WTC11 (cell line): ENCODE measurements at regions not wholly inside any gene's neighbourhood (a gene's known extent, or its start where the extent isn't known, plus 50 kb on each side); places are given as distances from the start of the nearest gene placed in this dataset.

Experiments
- ATAC-seq: fragments of 200-7000 bp; cut with Tn5 transposase; 2 replicates; pipeline ENCODE4 v1.10.0; 2021; ENCODE audit warnings: mild to moderate bottlenecking, moderate library complexity
- CTCF ChIA-PET: fragments of 300-600 bp; sonication (Branson Sonifier 250); formaldehyde crosslinking; loops from one replicate; lab custom pipeline; 2021; ENCODE audit warnings: antibody characterized with exemption; lab: Charles Lee
- POLR2A ChIA-PET: fragments of 350-600 bp; sonication (Branson Sonifier 250); formaldehyde crosslinking; loops from one replicate; lab custom pipeline; 2021; ENCODE audit warnings: antibody characterized with exemption; lab: Charles Lee
- DNase-seq: peaks from one replicate; pipeline ENCODE4 v3.0.0; 2021; ENCODE audit warnings: low spot score
- H3K27ac Mint-ChIP-seq: 2 replicates; pipeline ENCODE4 v1.8.0; 2021; ENCODE audit warnings: mixed read lengths
- H3K27me3 Mint-ChIP-seq: 2 replicates; pipeline ENCODE4 v1.8.0; 2021; ENCODE audit warnings: low read depth, mild to moderate bottlenecking, moderate library complexity, mixed read lengths
- H3K36me3 Mint-ChIP-seq: 2 replicates; pipeline ENCODE4 v1.8.0; 2021; ENCODE audit warnings: mixed read lengths
- H3K4me1 Mint-ChIP-seq: 2 replicates; pipeline ENCODE4 v1.8.0; 2022; ENCODE audit warnings: mixed read lengths
- H3K4me3 Mint-ChIP-seq: 2 replicates; pipeline ENCODE4 v1.8.0; 2021; ENCODE audit warnings: mild to moderate bottlenecking, moderate library complexity, mixed read lengths
- H3K9me3 Mint-ChIP-seq: 2 replicates; pipeline ENCODE4 v1.8.0; 2021; ENCODE audit warnings: mixed read lengths
- EMX1 ChIP-seq: fragments of 250-450 bp; sonication (Bioruptor Pico); IDR thresholded peaks from 2 replicates; pipeline ENCODE4 v1.8.0; 2021; ENCODE audit warnings: mild to moderate bottlenecking
- FOXJ3 ChIP-seq: sonication (generic); formaldehyde crosslinking; IDR thresholded peaks from 2 replicates; pipeline ENCODE4 v1.9.0; 2021; ENCODE audit warnings: missing genetic modification reagents, mild to moderate bottlenecking, borderline replicate concordance
- GABPB1 ChIP-seq: sonication (generic); formaldehyde crosslinking; IDR thresholded peaks from 2 replicates; pipeline ENCODE4 v1.8.1; 2023; ENCODE audit warnings: mild to moderate bottlenecking, missing genetic modification reagents
- GTF2I ChIP-seq: fragments of 250-450 bp; sonication (Bioruptor Pico); conservative IDR thresholded peaks from 2 replicates; pipeline ENCODE4 v1.4.0; 2021; ENCODE audit warnings: mild to moderate bottlenecking
- HMGA2 ChIP-seq: fragments of 250-450 bp; sonication (Bioruptor Pico); IDR thresholded peaks from 2 replicates; pipeline ENCODE4 v1.4.0; 2021; ENCODE audit warnings: mild to moderate bottlenecking, moderate library complexity
- JAZF1 ChIP-seq: fragments of 250-450 bp; sonication (Bioruptor Pico); IDR thresholded peaks from 2 replicates; pipeline ENCODE4 v1.9.0; 2021; ENCODE audit warnings: moderate library complexity, mild to moderate bottlenecking, inconsistent platforms
- NR3C1 ChIP-seq: sonication (generic); formaldehyde crosslinking; conservative IDR thresholded peaks from 2 replicates; pipeline ENCODE4 v1.8.1; 2023; ENCODE audit warnings: low read depth, mild to moderate bottlenecking, missing genetic modification reagents
- RELA ChIP-seq: sonication (generic); formaldehyde crosslinking; IDR thresholded peaks from 2 replicates; pipeline ENCODE4 v1.8.1; 2022; ENCODE audit warnings: missing genetic modification reagents, mild to moderate bottlenecking, borderline replicate concordance
- ZNF138 ChIP-seq: sonication (generic); formaldehyde crosslinking; conservative IDR thresholded peaks from 2 replicates; pipeline ENCODE4 v1.8.1; 2022; ENCODE audit warnings: mild to moderate bottlenecking, moderate library complexity, missing genetic modification reagents
- ZNF219 ChIP-seq: sonication (generic); formaldehyde crosslinking; IDR thresholded peaks from 2 replicates; pipeline ENCODE4 v1.8.0; 2023; ENCODE audit warnings: missing genetic modification reagents, mild to moderate bottlenecking, borderline replicate concordance
- ZNF317 ChIP-seq: sonication (generic); formaldehyde crosslinking; IDR thresholded peaks from 2 replicates; pipeline ENCODE4 v1.8.1; 2023; ENCODE audit warnings: low read depth, mild to moderate bottlenecking, moderate library complexity, missing genetic modification reagents, borderline replicate concordance
- ZNF671 ChIP-seq: fragments of 250-450 bp; sonication (Bioruptor Pico); IDR thresholded peaks from 2 replicates; pipeline ENCODE4 v1.8.0; 2021; ENCODE audit warnings: mild to moderate bottlenecking
- TF ChIP-seq, protein P1 (sequence below): sonication (generic); formaldehyde crosslinking; IDR thresholded peaks from 2 replicates; pipeline ENCODE4 v1.8.1; 2023; ENCODE audit warnings: mild to moderate bottlenecking, missing genetic modification reagents
- TF ChIP-seq, protein P2 (sequence below): fragments of 250-450 bp; sonication (Bioruptor Pico); IDR thresholded peaks from 2 replicates; pipeline ENCODE4 v1.9.0; 2021; ENCODE audit warnings: mild to moderate bottlenecking, borderline replicate concordance
- TF ChIP-seq, protein P3 (sequence below): sonication (generic); formaldehyde crosslinking; conservative IDR thresholded peaks from 2 replicates; pipeline ENCODE4 v1.8.1; 2022; ENCODE audit warnings: mild to moderate bottlenecking, missing genetic modification reagents
- TF ChIP-seq, protein P4 (sequence below): sonication (generic); formaldehyde crosslinking; IDR thresholded peaks from 2 replicates; pipeline ENCODE4 v1.8.1; 2023; ENCODE audit warnings: mild to moderate bottlenecking, missing genetic modification reagents, borderline replicate concordance
- TF ChIP-seq, protein P5 (sequence below): sonication (generic); formaldehyde crosslinking; IDR thresholded peaks from 2 replicates; pipeline ENCODE4 v1.8.1; 2022; ENCODE audit warnings: mild to moderate bottlenecking, moderate library complexity, missing genetic modification reagents

DNA sequence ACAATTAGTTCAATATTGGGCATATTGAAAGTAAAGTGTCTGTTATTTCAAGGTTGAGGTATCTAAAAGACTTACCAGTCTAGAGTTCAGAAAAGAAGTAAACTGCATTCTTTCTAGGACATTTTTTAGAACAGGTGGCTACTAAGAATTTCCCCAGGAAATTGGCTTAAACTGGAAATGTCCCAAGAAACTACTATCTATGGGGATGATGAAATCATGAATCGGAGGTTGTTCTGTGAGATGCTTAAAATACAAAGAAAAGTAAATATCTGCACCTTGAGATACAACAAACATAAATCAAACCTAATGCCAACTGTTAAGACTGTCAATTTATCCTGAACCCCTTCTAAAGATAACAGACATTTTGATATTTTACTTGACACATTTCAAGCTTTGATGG is 226.5 kb upstream of the NREP start (continued):
- TF ChIP-seq, protein P1, sequence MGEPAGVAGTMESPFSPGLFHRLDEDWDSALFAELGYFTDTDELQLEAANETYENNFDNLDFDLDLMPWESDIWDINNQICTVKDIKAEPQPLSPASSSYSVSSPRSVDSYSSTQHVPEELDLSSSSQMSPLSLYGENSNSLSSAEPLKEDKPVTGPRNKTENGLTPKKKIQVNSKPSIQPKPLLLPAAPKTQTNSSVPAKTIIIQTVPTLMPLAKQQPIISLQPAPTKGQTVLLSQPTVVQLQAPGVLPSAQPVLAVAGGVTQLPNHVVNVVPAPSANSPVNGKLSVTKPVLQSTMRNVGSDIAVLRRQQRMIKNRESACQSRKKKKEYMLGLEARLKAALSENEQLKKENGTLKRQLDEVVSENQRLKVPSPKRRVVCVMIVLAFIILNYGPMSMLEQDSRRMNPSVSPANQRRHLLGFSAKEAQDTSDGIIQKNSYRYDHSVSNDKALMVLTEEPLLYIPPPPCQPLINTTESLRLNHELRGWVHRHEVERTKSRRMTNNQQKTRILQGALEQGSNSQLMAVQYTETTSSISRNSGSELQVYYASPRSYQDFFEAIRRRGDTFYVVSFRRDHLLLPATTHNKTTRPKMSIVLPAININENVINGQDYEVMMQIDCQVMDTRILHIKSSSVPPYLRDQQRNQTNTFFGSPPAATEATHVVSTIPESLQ (CRISPR knock-in tag) = no peak
- TF ChIP-seq ZNF219 (CRISPR knock-in tag) (no peak), ZNF138 (no peak), JAZF1 (CRISPR knock-in tag) (no peak)
- TF ChIP-seq, protein P2, sequence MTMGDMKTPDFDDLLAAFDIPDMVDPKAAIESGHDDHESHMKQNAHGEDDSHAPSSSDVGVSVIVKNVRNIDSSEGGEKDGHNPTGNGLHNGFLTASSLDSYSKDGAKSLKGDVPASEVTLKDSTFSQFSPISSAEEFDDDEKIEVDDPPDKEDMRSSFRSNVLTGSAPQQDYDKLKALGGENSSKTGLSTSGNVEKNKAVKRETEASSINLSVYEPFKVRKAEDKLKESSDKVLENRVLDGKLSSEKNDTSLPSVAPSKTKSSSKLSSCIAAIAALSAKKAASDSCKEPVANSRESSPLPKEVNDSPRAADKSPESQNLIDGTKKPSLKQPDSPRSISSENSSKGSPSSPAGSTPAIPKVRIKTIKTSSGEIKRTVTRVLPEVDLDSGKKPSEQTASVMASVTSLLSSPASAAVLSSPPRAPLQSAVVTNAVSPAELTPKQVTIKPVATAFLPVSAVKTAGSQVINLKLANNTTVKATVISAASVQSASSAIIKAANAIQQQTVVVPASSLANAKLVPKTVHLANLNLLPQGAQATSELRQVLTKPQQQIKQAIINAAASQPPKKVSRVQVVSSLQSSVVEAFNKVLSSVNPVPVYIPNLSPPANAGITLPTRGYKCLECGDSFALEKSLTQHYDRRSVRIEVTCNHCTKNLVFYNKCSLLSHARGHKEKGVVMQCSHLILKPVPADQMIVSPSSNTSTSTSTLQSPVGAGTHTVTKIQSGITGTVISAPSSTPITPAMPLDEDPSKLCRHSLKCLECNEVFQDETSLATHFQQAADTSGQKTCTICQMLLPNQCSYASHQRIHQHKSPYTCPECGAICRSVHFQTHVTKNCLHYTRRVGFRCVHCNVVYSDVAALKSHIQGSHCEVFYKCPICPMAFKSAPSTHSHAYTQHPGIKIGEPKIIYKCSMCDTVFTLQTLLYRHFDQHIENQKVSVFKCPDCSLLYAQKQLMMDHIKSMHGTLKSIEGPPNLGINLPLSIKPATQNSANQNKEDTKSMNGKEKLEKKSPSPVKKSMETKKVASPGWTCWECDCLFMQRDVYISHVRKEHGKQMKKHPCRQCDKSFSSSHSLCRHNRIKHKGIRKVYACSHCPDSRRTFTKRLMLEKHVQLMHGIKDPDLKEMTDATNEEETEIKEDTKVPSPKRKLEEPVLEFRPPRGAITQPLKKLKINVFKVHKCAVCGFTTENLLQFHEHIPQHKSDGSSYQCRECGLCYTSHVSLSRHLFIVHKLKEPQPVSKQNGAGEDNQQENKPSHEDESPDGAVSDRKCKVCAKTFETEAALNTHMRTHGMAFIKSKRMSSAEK (CRISPR knock-in tag) = no peak

DNA sequence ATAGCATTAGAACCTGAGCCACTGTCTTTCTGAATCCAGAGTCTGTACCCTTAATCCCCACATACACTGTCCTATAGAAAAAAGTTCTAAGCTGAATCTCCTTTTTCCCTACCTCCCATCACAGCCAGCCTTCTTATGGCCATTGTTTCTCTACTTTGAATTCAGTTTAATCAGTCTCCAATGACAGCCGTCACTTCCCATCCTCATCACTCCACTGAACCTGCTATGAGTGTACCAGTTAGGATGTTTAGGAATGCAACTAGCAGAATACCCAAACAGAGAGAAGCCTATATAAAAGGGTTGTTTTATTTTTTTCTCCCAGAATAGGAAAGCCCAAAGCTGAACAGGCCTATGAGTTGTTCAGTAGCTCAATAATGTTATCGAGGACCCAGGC is 220.4 kb upstream of the NREP start:
- CTCF ChIA-PET = no interaction called here
- ATAC-seq = no peak

More for the DNA sequence above, 220.4 kb upstream of the NREP start:
- no peaks in the 10 kb centered on the region for H3K4me1 Mint-ChIP-seq
- H3K36me3 Mint-ChIP-seq = no peaks in the 10 kb centered on the region
- H3K27ac Mint-ChIP-seq = no peak overlapping the region
- H3K9me3 Mint-ChIP-seq = no peaks in the 10 kb centered on the region
- POLR2A ChIA-PET = no interaction called here
- H3K27me3 Mint-ChIP-seq = no peaks in the 10 kb centered on the region
- no peak for DNase-seq
- H3K4me3 Mint-ChIP-seq = no peak overlapping the region
- TF ChIP-seq ZNF671 (CRISPR knock-in tag) (no peak), ZNF317 (CRISPR knock-in tag) (no peak), EMX1 (CRISPR knock-in tag) (no peak), GABPB1 (CRISPR knock-in tag) (no peak), RELA (no peak), FOXJ3 (CRISPR knock-in tag) (no peak), GTF2I (CRISPR knock-in tag) (no peak), NR3C1 (CRISPR knock-in tag) (no peak), ZNF219 (CRISPR knock-in tag) (no peak), HMGA2 (CRISPR knock-in tag) (no peak)
- TF ChIP-seq, protein P3, sequence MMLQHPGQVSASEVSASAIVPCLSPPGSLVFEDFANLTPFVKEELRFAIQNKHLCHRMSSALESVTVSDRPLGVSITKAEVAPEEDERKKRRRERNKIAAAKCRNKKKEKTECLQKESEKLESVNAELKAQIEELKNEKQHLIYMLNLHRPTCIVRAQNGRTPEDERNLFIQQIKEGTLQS (CRISPR knock-in tag) = no peak
- TF ChIP-seq, protein P4, sequence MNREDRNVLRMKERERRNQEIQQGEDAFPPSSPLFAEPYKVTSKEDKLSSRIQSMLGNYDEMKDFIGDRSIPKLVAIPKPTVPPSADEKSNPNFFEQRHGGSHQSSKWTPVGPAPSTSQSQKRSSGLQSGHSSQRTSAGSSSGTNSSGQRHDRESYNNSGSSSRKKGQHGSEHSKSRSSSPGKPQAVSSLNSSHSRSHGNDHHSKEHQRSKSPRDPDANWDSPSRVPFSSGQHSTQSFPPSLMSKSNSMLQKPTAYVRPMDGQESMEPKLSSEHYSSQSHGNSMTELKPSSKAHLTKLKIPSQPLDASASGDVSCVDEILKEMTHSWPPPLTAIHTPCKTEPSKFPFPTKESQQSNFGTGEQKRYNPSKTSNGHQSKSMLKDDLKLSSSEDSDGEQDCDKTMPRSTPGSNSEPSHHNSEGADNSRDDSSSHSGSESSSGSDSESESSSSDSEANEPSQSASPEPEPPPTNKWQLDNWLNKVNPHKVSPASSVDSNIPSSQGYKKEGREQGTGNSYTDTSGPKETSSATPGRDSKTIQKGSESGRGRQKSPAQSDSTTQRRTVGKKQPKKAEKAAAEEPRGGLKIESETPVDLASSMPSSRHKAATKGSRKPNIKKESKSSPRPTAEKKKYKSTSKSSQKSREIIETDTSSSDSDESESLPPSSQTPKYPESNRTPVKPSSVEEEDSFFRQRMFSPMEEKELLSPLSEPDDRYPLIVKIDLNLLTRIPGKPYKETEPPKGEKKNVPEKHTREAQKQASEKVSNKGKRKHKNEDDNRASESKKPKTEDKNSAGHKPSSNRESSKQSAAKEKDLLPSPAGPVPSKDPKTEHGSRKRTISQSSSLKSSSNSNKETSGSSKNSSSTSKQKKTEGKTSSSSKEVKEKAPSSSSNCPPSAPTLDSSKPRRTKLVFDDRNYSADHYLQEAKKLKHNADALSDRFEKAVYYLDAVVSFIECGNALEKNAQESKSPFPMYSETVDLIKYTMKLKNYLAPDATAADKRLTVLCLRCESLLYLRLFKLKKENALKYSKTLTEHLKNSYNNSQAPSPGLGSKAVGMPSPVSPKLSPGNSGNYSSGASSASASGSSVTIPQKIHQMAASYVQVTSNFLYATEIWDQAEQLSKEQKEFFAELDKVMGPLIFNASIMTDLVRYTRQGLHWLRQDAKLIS (CRISPR knock-in tag) = no peak
- TF ChIP-seq, protein P5, sequence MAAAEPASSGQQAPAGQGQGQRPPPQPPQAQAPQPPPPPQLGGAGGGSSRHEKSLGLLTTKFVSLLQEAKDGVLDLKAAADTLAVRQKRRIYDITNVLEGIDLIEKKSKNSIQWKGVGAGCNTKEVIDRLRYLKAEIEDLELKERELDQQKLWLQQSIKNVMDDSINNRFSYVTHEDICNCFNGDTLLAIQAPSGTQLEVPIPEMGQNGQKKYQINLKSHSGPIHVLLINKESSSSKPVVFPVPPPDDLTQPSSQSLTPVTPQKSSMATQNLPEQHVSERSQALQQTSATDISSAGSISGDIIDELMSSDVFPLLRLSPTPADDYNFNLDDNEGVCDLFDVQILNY (CRISPR knock-in tag) = no peak
